ENCODE measurements at regions not wholly inside any gene's neighbourhood (a gene's known extent, or its start where the extent isn't known, plus 50 kb on each side); places are given as distances from the start of the nearest gene placed in this dataset.

DNA sequence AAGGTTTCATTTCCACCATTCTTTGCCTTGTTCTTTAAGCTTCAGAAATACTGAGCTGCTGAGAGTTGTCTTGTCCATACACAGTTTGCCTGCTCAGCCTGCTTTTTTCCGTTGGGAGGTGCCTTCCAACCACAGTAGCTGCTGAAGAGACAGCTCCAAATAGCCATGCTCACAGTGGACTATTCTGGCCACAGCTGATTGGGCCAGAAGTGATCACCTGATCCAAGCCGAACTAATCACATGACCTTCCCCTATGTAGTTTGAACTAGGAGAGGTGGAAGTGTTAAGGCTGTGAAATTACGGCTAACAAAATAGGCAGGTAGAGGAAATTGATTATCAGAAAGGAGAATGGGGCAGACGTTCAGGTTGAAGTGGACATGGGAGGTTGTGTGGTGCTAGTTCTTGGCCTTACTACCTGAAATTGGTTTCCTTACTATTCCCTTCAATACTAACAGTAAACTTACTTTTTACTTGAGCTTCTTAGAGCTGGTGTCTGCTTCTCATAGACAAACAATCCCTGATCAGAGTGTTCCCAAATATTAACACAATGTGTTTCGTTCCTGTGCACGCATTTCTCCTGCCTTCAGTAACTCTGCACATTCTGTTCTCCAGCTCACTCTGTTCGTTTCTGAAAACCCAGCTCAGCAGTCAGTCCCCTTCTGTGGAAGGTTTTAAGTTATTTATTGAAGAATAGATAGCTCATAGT, 136.1 kb downstream of the RWDD3 start:
- DNase-seq (ENCODE audit: low read depth in 2 of 3, low spot score in 2 of 3) = no peak

DNA sequence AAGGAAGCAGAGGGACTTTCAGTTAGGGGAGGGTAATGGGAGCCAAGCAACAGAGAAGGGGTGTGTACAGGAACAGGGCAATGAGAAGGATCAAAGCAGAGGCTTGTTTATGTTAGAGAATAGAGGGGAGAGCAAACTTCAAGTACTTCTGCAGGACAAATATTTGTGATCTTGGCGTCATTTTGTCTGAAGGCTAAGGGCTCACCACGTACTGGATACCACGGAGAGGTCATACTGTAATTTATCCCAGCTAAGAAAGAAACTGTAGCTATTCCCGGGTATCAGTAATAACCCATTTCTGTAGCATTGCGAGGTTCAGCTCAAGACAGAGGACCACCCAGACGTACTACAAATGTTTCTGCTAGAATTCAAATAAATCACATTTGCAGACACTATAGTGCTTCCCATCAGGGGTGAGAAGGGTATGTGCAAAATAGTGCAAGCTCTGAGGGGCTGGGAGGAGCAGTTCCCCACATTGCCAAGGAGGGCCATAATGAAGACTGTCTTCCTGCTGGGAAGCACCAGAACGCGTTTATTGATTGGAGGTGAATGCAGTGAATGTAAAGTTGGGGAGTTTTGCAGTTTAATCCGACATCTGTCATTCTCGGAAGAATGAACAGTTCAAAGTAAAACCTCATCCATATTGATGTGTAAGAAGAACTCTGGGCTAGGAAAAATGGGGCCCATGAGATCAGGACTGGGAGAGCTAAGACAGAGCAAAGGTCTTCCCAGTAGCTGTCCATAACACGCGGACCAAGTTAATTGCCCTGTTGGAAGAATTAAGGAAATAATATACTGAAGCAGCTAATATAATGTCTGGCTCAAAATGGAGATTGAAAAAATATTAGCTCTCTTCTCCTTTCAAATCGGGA, 136.9 kb downstream of the RWDD3 start:
- DNase-seq (ENCODE audit: low read depth in 2 of 3, low spot score in 2 of 3) = no peak

DNA sequence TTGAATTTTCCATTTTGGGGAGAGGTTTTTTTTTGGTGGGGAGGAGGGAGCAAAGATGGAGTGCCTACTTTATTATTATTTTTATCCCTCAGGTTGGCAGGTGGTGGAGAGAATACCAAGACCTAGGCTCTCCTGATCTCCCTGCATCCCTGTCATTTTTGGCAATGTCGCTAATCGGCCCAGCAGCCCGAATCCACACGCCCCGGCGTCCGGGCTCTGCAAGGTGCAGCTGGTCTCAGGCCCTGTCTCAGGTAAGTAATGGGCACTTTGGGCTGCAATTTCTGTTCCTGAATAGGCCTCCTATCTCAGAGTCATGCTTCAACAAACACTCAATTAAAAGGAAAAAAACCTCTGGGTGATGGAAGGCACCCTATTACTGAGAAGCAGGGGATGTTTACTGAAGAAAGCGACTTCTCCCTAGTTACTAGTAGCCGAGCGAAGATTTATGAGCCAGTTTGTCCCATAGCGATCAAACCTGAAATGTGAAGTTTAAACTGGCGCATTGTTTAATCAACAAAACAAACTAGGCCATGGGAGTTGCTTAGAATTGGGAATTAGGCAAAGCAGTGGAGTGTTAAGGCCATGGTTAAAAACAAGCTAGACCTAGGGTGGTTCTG, 137.8 kb downstream of the RWDD3 start:
- DNase-seq (ENCODE audit: low read depth in 2 of 3, low spot score in 2 of 3) = no peak

DNA sequence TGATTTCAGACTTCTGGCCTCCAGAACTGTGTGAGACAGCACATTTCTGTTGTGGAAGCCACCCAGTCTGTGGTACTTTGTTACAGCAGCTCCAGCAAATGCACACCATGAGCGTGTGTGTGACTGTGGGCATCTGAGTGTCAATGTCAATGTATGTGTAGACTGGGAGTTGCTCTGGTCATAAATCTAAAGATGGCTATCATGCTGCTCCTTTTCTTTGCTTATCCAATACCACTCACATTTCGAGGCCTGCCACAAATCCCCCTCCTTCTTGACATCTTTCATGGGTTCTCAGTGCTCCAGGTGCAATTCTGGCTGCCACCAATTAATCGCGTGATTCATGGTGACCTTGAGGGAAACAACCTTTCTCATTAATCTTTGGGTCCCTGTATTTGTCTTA, 141.2 kb downstream of the RWDD3 start:
- DNase-seq (ENCODE audit: low read depth in 2 of 3, low spot score in 2 of 3) = no peak

DNA sequence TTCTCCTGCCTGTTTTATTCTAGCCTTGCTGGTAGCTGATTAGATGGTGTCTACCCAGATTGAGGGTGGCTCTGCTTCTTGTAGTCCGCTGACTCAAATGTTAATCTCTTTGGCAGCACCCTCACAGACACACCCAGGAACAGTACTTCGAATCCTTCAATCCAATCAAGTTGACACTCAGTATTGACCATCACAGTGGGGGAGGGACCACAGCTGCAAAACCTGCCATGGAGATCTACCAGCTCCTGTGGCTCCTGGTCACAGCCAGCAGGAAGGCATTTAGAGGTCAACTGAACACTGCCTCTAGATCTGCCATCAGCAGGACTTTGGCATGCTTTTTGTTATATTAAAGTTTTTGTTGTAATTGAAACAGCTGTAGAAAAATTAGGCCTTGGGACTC, 146.9 kb downstream of the RWDD3 start:
- no peak for DNase-seq (ENCODE audit: low read depth in 2 of 3, low spot score in 2 of 3)

DNA sequence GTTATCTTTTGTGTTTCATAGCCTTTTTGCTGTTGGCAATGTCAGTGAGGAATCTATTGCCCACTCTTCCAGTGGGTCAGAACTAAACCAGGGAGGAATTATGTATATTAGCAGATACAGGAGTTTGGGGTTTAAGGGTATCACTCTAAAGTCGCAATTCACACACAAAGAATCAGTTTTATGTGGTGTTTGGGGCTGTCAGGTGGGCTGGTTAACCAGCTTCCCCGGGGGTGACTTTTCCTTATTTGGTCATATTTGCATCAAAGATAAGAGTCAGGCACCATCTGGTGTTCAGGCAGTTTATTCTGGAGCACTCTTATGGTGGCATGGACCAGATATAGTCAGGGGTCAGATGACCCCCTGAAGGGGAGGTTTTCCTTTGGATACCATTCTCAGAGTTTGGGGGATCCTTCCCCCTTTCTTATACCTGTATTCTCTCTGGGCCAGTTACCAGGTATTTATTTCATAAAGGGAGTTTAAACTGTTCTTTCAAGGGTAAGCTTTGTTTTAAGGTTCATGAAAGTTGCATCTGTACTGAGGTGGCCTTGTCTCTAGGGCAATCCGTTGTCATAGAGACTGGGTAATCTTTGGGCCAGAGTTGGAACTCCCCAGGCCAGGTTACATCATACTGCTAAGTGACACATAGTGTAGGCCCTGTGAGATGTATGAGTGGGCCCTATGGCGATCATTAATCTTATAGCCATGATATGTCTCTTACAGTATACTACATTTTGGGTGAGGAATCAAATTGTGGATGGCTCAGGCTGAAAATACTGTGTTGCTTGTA, 148.2 kb downstream of the RWDD3 start:
- DNase-seq (ENCODE audit: low read depth in 2 of 3, low spot score in 2 of 3) = no peak

DNA sequence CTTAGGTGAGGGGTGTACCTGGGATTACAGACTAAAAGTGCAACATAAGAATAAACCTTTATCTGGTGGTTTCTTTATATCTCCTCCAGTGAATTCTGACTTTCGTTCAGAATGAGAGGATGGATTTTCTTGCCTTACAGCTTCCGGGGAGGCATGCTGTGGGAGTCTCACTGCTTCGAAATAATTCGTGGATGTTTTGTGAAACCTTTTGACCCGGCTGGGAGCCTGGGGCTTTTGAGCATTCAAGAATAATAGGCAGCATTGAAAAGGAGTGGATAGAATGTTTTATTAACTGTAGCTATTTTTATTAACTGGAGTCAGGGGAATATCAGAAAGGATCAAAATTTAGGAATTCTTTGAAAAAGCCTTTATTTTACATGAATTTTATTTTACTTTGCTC, 149.1 kb downstream of the RWDD3 start:
- no peak for DNase-seq (ENCODE audit: low read depth in 2 of 3, low spot score in 2 of 3)

DNA sequence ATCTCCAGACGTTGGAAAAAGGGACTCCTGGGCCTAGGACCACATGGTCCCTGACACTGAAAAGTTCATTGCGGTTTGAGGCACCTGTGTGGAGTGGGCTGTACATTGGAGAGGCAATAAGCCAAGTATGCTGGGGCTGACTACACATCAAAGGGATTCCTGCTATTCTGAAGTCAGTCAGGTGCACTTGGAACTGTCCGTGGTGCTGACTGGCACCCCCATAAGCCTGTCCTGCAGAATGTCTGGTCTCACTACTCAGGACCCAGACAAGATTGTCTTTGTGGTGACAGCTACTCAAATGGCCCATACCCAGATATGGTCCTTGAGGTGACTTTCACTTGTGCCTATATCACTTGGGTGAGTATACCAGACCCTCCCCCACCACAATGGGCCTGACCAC, 150.6 kb downstream of the RWDD3 start:
- DNase-seq (ENCODE audit: low read depth in 2 of 3, low spot score in 2 of 3) = peak in 2 of 3 donors; percentile 24 to 49

DNA sequence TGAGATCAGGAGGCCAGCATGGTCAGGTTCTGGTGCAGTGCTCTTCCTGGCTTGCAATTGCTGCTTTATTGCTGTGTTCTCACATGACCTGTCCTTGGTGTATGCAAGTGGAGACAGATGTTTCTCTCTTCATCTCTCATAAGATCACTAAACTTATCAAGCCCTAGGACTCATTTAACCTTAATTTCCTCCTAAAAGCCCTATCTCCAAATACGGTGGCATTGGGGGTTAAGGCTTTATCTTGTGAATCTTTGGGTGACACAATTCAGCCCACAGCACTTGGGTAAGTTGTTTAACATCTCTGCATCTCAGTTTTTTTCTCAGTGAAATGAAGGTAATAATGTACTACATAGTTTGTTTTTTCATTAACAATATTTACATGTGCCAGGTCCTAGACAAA, 152.4 kb downstream of the RWDD3 start:
- no peak for DNase-seq (ENCODE audit: low read depth in 2 of 3, low spot score in 2 of 3)

DNA sequence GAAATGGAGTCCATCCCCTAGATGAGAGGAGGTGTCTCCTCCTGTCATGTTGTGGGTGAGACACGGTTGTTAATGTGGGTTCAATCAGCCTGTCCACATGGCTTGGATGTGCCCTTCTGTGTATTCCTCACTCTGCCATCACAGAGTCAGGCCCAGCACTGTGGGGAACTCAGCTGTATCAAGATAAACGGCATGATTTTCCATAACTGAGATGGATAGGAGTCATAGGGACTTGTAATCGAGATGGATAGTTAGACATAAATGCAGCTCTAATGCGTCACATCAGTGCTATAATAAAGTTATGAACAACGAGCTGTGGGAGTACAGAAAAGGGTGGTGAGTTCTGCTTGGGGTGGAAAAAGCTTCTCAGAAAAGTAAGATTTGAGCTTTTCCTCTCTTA, 152.9 kb downstream of the RWDD3 start:
- no peak for DNase-seq (ENCODE audit: low read depth in 2 of 3, low spot score in 2 of 3)

DNA sequence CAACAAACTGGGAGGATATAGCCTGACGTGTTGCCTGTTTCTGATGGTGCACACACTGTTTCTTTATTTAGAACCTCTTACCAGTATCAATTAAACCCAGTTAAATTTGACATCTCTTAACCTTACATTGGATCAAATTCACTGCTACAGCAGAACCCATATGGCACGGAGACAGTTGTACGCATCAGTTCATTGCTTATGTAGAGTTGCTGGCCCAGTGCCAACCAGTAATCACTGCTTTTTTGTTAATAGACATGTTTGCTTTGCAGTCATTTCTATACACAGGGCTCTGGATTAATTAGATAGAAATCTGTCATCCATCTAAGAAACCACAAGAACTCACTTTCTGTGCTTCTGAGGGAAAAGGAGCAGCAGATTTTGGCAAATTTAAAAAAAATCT, 154.0 kb downstream of the RWDD3 start:
- DNase-seq (ENCODE audit: low read depth in 2 of 3, low spot score in 2 of 3) = no peak

DNA sequence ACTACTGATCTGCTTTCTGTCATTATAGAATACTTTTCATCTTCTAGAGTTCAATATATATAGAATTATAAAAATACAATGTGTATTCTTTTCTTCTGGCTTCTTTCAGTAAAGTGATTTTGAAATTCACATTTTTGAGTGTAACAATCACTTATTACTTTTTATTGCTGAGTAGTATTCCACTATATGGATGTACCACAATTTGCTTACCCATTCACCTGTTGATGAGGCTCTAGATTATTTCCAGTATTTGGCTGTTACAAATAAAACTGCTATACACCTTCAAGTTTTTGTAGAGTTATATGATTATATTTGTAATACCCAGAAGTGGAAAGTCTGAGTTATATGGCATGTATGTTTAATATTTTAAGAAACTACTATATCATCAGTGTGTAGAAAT, 159.4 kb downstream of the RWDD3 start:
- DNase-seq (ENCODE audit: low read depth in 2 of 3, low spot score in 2 of 3) = no peak

DNA sequence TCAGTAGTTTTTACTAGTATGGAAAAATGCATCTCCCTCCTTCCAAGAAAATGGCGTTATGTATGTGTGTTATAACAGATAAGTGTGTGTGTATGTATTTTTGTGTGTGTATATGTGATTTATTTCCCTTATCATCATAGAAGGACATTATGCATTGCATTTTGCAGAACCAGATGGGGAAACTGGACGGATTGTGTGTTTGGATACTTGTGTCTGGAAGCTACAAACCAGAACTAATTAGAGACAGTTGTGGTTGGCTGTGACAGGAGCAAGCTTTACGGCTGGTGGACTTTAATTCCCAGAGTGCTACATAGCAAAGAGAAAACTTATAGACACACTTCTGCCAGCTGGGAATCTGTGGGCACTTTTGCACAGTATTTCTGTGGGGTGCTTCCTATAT, 162.5 kb downstream of the RWDD3 start:
- DNase-seq (ENCODE audit: low read depth in 2 of 3, low spot score in 2 of 3) = no peak

DNA sequence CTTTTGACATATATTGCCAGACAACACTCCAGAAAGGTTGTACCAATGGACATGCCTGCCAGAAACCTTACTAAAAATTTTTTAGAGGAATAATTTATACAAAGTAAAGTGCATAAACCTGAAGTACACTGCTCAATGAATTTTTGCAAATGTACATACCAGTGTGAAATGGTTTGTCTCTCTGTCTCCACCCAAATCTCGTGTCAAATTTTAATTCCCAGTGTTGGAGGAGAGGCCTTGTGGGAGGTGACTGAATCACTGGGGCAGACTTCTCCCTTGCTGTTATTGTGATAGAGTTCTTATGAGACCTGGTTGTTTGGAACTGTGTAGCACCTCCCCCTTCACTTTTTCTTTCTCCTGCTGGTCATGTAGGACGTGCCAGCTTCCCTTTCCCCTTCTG, 168.8 kb downstream of the RWDD3 start:
- no peak for DNase-seq (ENCODE audit: low read depth in 2 of 3, low spot score in 2 of 3)

DNA sequence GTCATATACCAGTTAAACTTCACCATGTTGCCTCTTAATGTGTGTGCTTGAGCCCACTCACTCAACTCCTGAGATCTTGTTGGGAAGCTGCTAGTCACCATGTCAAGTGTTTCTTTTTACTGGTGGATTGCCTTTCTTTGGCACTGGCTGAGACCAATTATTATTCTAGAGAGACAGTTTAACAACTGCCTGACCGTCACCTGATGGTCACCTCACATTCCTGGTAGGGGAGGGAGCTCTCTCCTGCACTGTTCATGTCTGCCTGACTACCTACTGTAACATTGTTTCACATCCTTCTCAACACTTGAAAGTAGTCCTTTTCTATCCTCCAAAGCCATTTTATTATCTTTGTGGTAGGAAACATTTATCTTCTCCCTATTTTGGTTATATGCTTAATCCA, 172.3 kb downstream of the RWDD3 start:
- DNase-seq (ENCODE audit: low read depth in 2 of 3, low spot score in 2 of 3) = no peak

DNA sequence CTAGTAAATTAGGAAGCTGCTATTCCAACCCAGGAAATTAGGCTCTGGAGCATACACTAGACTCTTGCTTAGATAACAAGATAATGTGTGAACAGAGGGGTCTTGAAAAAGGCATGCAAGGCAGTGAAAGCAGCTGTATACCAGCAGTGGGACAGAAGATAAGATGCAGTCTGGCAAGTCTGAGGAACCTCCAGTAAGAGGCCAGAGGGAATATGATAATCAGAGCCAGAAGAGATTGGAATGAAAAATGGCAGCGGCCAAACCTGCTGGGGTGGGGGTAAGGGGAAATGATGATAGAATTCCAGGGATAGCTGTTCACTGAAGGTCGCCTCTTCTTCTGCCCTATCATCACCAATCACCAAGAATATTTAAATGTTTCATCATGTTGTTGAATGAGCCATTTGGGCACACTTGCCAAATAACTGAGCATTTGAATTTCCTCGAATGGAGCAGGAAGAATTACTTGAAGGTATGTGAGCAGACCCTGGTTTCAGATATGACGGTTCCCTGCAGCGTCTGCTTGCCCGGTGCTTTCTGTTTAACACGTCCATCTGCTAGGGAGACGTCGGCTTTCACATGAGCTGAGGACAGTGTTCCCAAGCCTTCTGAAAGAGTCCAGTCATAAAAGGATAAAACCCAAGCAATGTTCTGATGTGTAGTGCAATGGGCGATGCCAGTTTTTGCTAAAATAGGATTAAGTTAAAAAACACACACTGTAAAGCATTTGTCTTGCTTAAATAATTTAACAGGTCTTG, 173.3 kb downstream of the RWDD3 start:
- no peak for DNase-seq (ENCODE audit: low read depth in 2 of 3, low spot score in 2 of 3)

DNA sequence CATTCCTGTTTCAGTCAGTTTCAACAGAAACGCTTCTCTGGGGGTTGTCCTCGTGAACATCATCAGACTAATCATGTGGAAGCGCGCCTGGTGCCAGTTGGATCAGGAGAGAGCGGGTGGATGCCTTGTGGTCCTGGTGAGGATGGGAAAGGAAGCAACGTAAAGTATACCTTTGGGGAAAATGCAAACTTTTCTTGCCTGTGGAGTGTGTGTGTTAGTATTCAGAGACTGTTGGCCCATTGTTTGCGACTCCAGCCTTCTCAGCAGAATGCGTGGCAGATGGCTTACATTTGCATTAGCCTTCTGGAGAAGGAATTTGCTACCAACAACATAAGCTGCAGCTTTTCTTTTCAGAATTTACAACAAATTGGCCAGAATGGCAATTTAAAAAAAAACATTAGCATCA, 173.9 kb downstream of the RWDD3 start:
- no peak for DNase-seq (ENCODE audit: low read depth in 2 of 3, low spot score in 2 of 3)

DNA sequence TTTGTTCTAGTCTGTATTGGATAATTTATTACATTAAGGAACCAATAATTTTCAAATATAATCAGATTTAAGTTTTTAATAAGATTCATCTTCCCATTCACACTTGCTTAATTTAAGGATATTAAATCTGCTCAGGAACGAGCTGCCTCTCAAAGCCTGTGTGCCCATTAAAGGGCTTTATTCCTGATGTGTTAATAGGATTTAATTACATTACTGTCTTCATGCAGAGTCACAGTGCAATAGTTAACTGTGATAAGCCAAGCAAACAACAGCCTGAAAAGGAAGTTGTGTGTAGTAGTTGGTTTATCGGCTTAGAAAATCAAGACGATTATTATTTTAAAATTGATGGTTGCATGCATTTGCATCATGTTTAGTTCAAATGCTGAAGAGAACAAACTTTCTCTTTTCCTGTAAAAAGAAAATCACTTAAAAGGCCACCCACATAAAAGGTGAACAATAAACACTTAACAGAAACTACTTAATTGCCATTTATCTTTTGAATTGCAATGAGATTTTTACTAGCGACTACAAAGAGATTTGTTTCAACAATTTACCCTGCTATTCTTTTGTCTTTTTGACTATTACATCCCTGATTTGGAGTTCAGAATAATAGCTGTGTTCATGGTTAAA, 174.6 kb downstream of the RWDD3 start:
- no peak for DNase-seq (ENCODE audit: low read depth in 2 of 3, low spot score in 2 of 3)

DNA sequence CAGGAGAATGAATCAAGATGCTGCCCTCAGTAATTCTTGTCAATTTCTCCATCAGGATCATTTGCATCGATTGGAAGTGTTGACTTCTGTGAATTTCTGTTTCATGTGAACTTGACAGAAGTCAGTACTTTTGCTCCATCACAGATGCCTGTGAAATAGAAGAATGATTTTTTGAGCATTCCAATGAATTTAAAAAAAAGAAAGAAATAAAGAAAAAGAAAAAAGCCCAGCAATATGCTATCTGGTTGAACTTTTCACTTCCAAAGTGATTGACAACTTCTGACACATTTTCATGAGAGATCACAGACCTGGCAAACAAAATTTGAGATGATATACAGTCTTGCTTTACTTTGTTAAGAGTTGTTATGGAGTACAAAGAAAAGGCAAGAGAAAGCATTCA, 175.3 kb downstream of the RWDD3 start:
- DNase-seq (ENCODE audit: low read depth in 2 of 3, low spot score in 2 of 3) = no peak

DNA sequence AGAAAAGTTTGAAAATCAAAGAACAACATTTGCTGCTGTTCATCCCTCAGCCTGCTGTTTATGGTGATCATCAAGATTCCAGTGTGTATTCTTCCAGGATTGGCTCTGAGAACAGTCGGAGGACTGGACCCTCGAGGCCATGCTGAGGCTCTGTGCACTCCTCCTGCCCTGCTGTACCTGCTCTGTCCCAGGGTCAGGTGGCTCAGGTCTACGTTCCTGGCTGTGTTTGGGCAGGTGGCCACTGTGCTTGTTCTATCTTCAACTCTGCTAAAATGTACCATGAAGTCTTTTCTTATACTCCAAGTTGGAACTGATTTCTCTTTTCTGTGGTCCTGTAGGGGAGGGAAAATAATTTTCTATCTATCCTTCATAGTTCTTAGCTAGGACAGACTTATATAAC, 175.9 kb downstream of the RWDD3 start:
- no peak for DNase-seq (ENCODE audit: low read depth in 2 of 3, low spot score in 2 of 3)
